GM12865 (cell line): ENCODE measurements at regions not wholly inside any gene's neighbourhood (a gene's known extent, or its start where the extent isn't known, plus 50 kb on each side); places are given as distances from the start of the nearest gene placed in this dataset.

ENCODE experiments used
- DNase-seq: peaks from one replicate; pipeline ENCODE4 v3.0.0; 2010; ENCODE audit warnings: low read depth
- H3K4me3 ChIP-seq: 2 replicates; pipeline ENCODE4 v1.5.1; 2011; ENCODE audit warnings: mild to moderate bottlenecking, low read depth, low read length, control low read depth
- CTCF ChIP-seq: IDR thresholded peaks from 2 replicates; pipeline ENCODE4 v1.5.1; 2011; ENCODE audit warnings: low read length, control low read depth, low read depth, inconsistent platforms; ENCODE audit not compliant: insufficient read depth; ENCODE audit errors: missing control alignments

GRCh38 chr2:196266351-196266750, 95.0 kb upstream of the STK17B start:
- no peak overlapping the region for H3K4me3 ChIP-seq
- no peak for DNase-seq
- TF ChIP-seq CTCF, result no peak

- no peak for DNase-seq
- no peak for TF ChIP-seq CTCF
- no peak overlapping the region for H3K4me3 ChIP-seq
Measured at GRCh38 chr2:196266855-196267254, 95.5 kb upstream of the STK17B start.

GRCh38 chr2:196268025-196268424, 96.6 kb upstream of the STK17B start:
- H3K4me3 ChIP-seq, result no peak overlapping the region
- no peak for DNase-seq
- TF ChIP-seq CTCF, result no peak

GRCh38 chr2:196268538-196269338, 97.4 kb upstream of the STK17B start:
- no peak for TF ChIP-seq CTCF
- H3K4me3 ChIP-seq, result no peak overlapping the region
- DNase-seq, result no peak

GRCh38 chr2:196271795-196272194, 100.4 kb upstream of the STK17B start:
- DNase-seq, result no peak
- TF ChIP-seq CTCF, result no peak
- no peak overlapping the region for H3K4me3 ChIP-seq

- H3K4me3 ChIP-seq, result no peak overlapping the region
Measured at GRCh38 chr2:196274387-196274809, 103.0 kb upstream of the STK17B start.

More at GRCh38 chr2:196274387-196274809, 103.0 kb upstream of the STK17B start:
- TF ChIP-seq CTCF, result no peak
- peak; percentile 24 for DNase-seq
